K562 (cell line): ENCODE measurements at regions not wholly inside any gene's neighbourhood (a gene's known extent, or its start where the extent isn't known, plus 50 kb on each side); places are given as distances from the start of the nearest gene placed in this dataset.

Experiments
- ATAC-seq: fragments of 200-7000 bp; cut with Tn5 transposase; 3 replicates; pipeline ENCODE4 v1.9.1; 2020; ENCODE audit warnings: moderate library complexity
- BruUV-seq: library from RNA; stranded (reverse); fragments of 400-500 nt; replicated peaks from 2 replicates; lab custom pipeline; 2021; lab: Mats Ljungman, UMichigan
- CTCF ChIA-PET: fragments of 300-600 bp; formaldehyde crosslinking; extraction: SDS; loops from one replicate; lab custom pipeline; 2021; ENCODE audit warnings: low intra/inter-chr PET ratio; lab: Yijun Ruan, JAX
- POLR2A ChIA-PET: fragments of 300-600, 350-650 bp; sonication (Branson Sonifier 250); formaldehyde crosslinking; extraction: SDS; loops from one replicate; lab custom pipeline; 2021; ENCODE audit warnings: antibody characterized with exemption, inconsistent platforms; lab: Yijun Ruan, JAX
- DNase-seq, 4 experiments: peaks; one replicate each; pipeline versions ENCODE4 v3.0.0 to v3.0.0-alpha.2; 2011 to 2018; ENCODE audit warnings: low spot score in 3 of 4, mixed read lengths in 3 of 4; ENCODE audit errors: extremely low read depth in 1 of 4
- FAIRE-seq: peaks from 2 replicates; lab custom pipeline; 2011; peaks lifted over from hg19 to GRCh38; lab: Jason Lieb, UNC
- H2AFZ ChIP-seq: 2 replicates; pipeline ENCODE4 v1.6.0; 2011; ENCODE audit warnings: low read depth, low read length, control low read depth, inconsistent platforms
- H3K27ac ChIP-seq: fragments of 200-600 bp; 3 replicates; pipeline ENCODE4 v1.8.0; 2011; ENCODE audit warnings: low read depth, mild to moderate bottlenecking, control low read depth, inconsistent platforms, low read length, moderate library complexity, mixed read lengths; ENCODE audit errors: extremely low read depth
- H3K27me3 ChIP-seq, 2 experiments: fragments of 300-600 bp in 1 of 2; 2 replicates in 1 of 2; 3 replicates in 1 of 2; pipeline versions ENCODE4 v1.6.0 to v1.8.0; 2011; ENCODE audit warnings: inconsistent platforms in 2 of 2, low read length in 2 of 2, mild to moderate bottlenecking in 1 of 2, mixed read lengths in 1 of 2, moderate library complexity in 1 of 2; ENCODE audit not compliant: control insufficient read depth in 2 of 2, insufficient read depth in 2 of 2
- H3K36me3 ChIP-seq: fragments of 300-600 bp; 3 replicates; pipeline ENCODE4 v1.8.0; 2011; ENCODE audit warnings: mild to moderate bottlenecking, low read length, inconsistent platforms; ENCODE audit not compliant: control insufficient read depth, insufficient read depth
- H3K4me1 ChIP-seq, 2 experiments: fragments of 200-600 bp in 1 of 2; replicated peaks in 1 of 2; 2 replicates in 1 of 2; 3 replicates in 1 of 2; pipeline versions ENCODE4 v1.5.1 to v1.8.0; 2011; ENCODE audit warnings: inconsistent platforms in 2 of 2, low read length in 2 of 2, mild to moderate bottlenecking in 1 of 2, mixed read lengths in 1 of 2, moderate library complexity in 1 of 2; ENCODE audit not compliant: control insufficient read depth in 2 of 2, insufficient read depth in 2 of 2
- H3K4me2 ChIP-seq: 2 replicates; pipeline ENCODE4 v1.6.1; 2011; ENCODE audit warnings: low read length, control low read depth, inconsistent platforms, mixed read lengths; ENCODE audit not compliant: insufficient read depth
- H3K4me3 ChIP-seq: fragments of 200-600 bp; sonication (generic), shearing (Covaris generic); 2 replicates; pipeline ENCODE4 v1.5.1; 2016; ENCODE audit warnings: control low read depth, inconsistent platforms
- H3K79me2 ChIP-seq: fragments of 200-600 bp; 3 replicates; pipeline ENCODE4 v1.8.0; 2011; ENCODE audit warnings: low read length, inconsistent platforms; ENCODE audit not compliant: control insufficient read depth, insufficient read depth
- H3K9ac ChIP-seq, 2 experiments: 2 replicates each; pipeline versions ENCODE4 v1.6.0 to v1.6.1; 2011; ENCODE audit warnings: low read depth in 2 of 2, low read length in 2 of 2, control low read depth in 1 of 2, inconsistent platforms in 1 of 2, mild to moderate bottlenecking in 1 of 2, mixed read lengths in 1 of 2; ENCODE audit not compliant: insufficient read depth in 1 of 2
- H3K9me1 ChIP-seq: one replicate; pipeline ENCODE4 v1.6.0; 2011; ENCODE audit warnings: inconsistent platforms, mild to moderate bottlenecking, low read length, moderate library complexity; ENCODE audit not compliant: control insufficient read depth, insufficient read depth
- H3K9me3 ChIP-seq: replicated peaks from 2 replicates; pipeline ENCODE4 v1.5.1; 2011; ENCODE audit warnings: low read depth, low read length, inconsistent platforms; ENCODE audit not compliant: control insufficient read depth, insufficient read depth
- H4K20me1 ChIP-seq: replicated peaks from 2 replicates; pipeline ENCODE4 v1.6.1; 2011; ENCODE audit warnings: low read length, inconsistent platforms, mixed read lengths; ENCODE audit not compliant: control insufficient read depth, insufficient read depth
- E2F3 ChIP-seq: fragments of 250-450 bp; sonication (Bioruptor Pico); IDR thresholded peaks from 2 replicates; pipeline ENCODE4 v1.4.0; 2020; ENCODE audit warnings: mild to moderate bottlenecking
- MAFG ChIP-seq: fragments of 450-650 bp; conservative IDR thresholded peaks from 2 replicates; pipeline ENCODE4 v1.6.1; 2016; ENCODE audit warnings: missing genetic modification characterization, missing compliant biosample characterization
- MAFK ChIP-seq: IDR thresholded peaks from 2 replicates; pipeline ENCODE4 v1.6.1; 2011; ENCODE audit warnings: low read length, improper control_type of control experiment
- MTF1 ChIP-seq: fragments of 250-450 bp; sonication (Bioruptor Pico); IDR thresholded peaks from 2 replicates; pipeline ENCODE4 v1.9.0; 2021; ENCODE audit warnings: moderate library complexity, mild to moderate bottlenecking, inconsistent platforms, borderline replicate concordance
- RHOXF2B ChIP-seq: fragments of 250-450 bp; sonication (Bioruptor Pico); conservative IDR thresholded peaks from 2 replicates; pipeline ENCODE4 v1.5.1; 2021
- TEAD1 ChIP-seq, 2 experiments: fragments of 450-650 bp in 1 of 2; sonication (generic) in 1 of 2; formaldehyde crosslinking; IDR thresholded peaks; 2 replicates each; pipeline versions ENCODE4 v1.4.0 to v1.8.0; 2020 to 2022; ENCODE audit warnings: mild to moderate bottlenecking in 2 of 2, missing genetic modification reagents in 1 of 2
- ZNF696 ChIP-seq: fragments of 250-450 bp; sonication (Bioruptor Pico); conservative IDR thresholded peaks from 2 replicates; pipeline ENCODE4 v1.4.0; 2020; ENCODE audit warnings: mild to moderate bottlenecking, moderate library complexity
- whole genome bisulfite sequencing: fragments of 100-300 bp; shearing (Covaris generic); methylation state at CpG from one replicate; pipeline ENCODE4 v1.1.6; 2016; ENCODE audit warnings: low coverage, mixed read lengths; ENCODE audit not compliant: insufficient coverage; ENCODE audit errors: missing lambda C conversion rate; 5-methylcytosine and 5-hydroxymethylcytosine counted together
- in situ Hi-C: fragments of 300-500 bp; cut with MboI; formaldehyde crosslinking; loops from 4 replicates; pipeline ENCODE4 v1.15.0; 2018; ENCODE audit warnings: inconsistent platforms, mixed read lengths
- intact Hi-C: fragments of 100-400 bp; cut with micrococcal nuclease; formaldehyde crosslinking; loops from 2 replicates; pipeline ENCODE4 v1.14.2; 2022
- TF ChIP-seq, protein P1 (sequence below): fragments of 250-450 bp; sonication (Bioruptor Pico); IDR thresholded peaks from 2 replicates; pipeline ENCODE4 v1.6.1; 2021; ENCODE audit warnings: mild to moderate bottlenecking
- TF ChIP-seq, protein P2 (sequence below): fragments of 450-650 bp; IDR thresholded peaks from 2 replicates; pipeline ENCODE4 v1.6.1; 2016; ENCODE audit warnings: borderline replicate concordance
- TF ChIP-seq, protein P3 (sequence below), 3 experiments: fragments of 200-800 bp in 1 of 3; fragments of 250-450 bp in 1 of 3; fragments of 450-650 bp in 1 of 3; sonication (Bioruptor Pico) in 1 of 3; sonication (Bioruptor generic) in 1 of 3; formaldehyde crosslinking in 1 of 3; IDR thresholded peaks; 2 replicates each; pipeline versions ENCODE4 v1.6.1 to v1.8.0; 2016 to 2022; ENCODE audit warnings: mild to moderate bottlenecking in 2 of 3, missing genetic modification characterization in 2 of 3, missing compliant biosample characterization in 1 of 3, moderate library complexity in 1 of 3

DNA sequence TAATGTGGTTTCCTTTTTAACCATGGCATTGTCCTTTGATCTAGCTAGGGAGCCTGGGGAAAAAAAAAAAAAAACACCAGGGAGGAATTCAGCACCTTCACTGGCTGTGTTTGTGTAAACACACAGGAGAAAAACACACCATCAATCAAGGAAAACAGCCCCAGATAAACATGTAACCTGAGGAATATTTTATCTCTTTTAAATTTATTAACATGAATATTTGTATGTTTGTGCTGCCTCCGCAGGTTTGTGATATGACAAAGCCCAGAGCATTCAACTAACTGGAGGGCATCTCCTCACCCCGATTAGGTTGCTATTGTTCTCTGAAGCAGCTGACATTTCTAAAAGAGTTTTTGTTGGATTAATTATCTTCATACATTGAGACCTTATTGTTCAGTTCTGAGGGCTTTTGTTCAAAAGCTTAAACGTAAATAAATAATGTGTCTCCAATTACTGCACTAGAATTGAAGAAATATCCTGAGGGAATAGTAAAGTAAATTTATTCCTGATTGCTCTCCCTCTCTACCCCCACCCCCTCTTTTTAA is 89.4 kb upstream of the SEMA3E start:
- H3K4me2 ChIP-seq, result no peak overlapping the region
- H3K27me3 ChIP-seq, result no peaks in the 10 kb centered on the region
- no peak overlapping the region for H3K4me3 ChIP-seq
- no peak for TF ChIP-seq MAFK
- TF ChIP-seq, protein P1, sequence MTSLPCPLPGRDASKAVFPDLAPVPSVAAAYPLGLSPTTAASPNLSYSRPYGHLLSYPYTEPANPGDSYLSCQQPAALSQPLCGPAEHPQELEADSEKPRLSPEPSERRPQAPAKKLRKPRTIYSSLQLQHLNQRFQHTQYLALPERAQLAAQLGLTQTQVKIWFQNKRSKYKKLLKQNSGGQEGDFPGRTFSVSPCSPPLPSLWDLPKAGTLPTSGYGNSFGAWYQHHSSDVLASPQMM (CRISPR knock-in tag), result no peak
- H3K27ac ChIP-seq, result no peak overlapping the region
- H4K20me1 ChIP-seq, result no peaks in the 10 kb centered on the region
- H3K4me1 ChIP-seq, result no peaks in the 10 kb centered on the region
- H3K9me1 ChIP-seq, result no peaks in the 10 kb centered on the region
- intact Hi-C loops, result no loop called here
- BruUV-seq, result no TSS peak
- FAIRE-seq (no peak), DNase-seq (no peak), ATAC-seq (no peak)
- no peak overlapping the region for H2AFZ ChIP-seq
- H3K9ac ChIP-seq, result no peak overlapping the region
- H3K9me3 ChIP-seq, result no peaks in the 10 kb centered on the region
- H3K79me2 ChIP-seq, result no peaks in the 10 kb centered on the region
- in situ Hi-C loops, result no loop called here
- ChIA-PET POLR2A (no interaction called here), CTCF (interaction anchor here (0.6 kb wide), 1 partner anchor 1391 kb away, joined by 4 read pairs; no protein-coding TSS in a partner anchor)
- no peaks in the 10 kb centered on the region for H3K36me3 ChIP-seq
- whole genome bisulfite sequencing, result 5% methylated on average over 3 of the region's 3 CpGs

DNA sequence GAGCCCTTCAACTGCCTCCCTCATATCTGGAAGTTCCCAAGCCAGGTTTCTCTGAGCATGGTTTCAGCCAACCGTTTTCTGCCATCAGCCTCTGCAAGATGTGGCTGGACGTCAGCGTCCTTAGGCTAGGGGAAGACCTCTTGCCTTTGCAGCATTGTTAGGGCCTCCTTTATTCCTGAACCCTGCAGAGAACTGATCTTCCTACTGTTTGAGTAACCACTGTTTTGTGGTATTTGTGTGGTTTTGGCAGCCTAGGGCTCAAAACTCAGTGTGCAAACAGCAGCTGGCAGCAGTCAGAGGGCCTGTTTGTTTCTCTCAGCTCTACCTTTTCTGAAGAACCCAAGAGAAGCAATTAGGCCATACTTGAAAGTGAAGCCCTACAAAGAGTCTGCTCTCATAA is 83.4 kb upstream of the SEMA3E start:
- in situ Hi-C loops, result no loop called here
- no peak overlapping the region for H3K27ac ChIP-seq
- H3K79me2 ChIP-seq, result no peaks in the 10 kb centered on the region
- H3K27me3 ChIP-seq, result no peaks in the 10 kb centered on the region
- no TSS peak for BruUV-seq
- H2AFZ ChIP-seq, result no peak overlapping the region
- CTCF ChIA-PET, result no interaction called here
- H3K9me1 ChIP-seq, result no peaks in the 10 kb centered on the region
- no peak overlapping the region for H3K9ac ChIP-seq
- DNase-seq (no peak), ATAC-seq (no peak), FAIRE-seq (no peak)
- intact Hi-C loops, result no loop called here
- H4K20me1 ChIP-seq, result no peaks in the 10 kb centered on the region
- no peaks in the 10 kb centered on the region for H3K9me3 ChIP-seq
- WGBS, result 0% methylated on average over 3 of the region's 3 CpGs
- POLR2A ChIA-PET, result no interaction called here
- no peaks in the 10 kb centered on the region for H3K4me1 ChIP-seq
- no peaks in the 10 kb centered on the region for H3K36me3 ChIP-seq
- no peak overlapping the region for H3K4me2 ChIP-seq
- H3K4me3 ChIP-seq, result no peak overlapping the region
- TF ChIP-seq TEAD1 (CRISPR knock-in tag; IDR thresholded peaks at IDR 0.05), result no peak
- no peak for TF ChIP-seq MTF1 (CRISPR knock-in tag)
- TF ChIP-seq, protein P2, sequence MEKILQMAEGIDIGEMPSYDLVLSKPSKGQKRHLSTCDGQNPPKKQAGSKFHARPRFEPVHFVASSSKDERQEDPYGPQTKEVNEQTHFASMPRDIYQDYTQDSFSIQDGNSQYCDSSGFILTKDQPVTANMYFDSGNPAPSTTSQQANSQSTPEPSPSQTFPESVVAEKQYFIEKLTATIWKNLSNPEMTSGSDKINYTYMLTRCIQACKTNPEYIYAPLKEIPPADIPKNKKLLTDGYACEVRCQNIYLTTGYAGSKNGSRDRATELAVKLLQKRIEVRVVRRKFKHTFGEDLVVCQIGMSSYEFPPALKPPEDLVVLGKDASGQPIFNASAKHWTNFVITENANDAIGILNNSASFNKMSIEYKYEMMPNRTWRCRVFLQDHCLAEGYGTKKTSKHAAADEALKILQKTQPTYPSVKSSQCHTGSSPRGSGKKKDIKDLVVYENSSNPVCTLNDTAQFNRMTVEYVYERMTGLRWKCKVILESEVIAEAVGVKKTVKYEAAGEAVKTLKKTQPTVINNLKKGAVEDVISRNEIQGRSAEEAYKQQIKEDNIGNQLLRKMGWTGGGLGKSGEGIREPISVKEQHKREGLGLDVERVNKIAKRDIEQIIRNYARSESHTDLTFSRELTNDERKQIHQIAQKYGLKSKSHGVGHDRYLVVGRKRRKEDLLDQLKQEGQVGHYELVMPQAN, result no peak
- TF ChIP-seq MAFG (tag), result no peak
- TF ChIP-seq, protein P3, sequence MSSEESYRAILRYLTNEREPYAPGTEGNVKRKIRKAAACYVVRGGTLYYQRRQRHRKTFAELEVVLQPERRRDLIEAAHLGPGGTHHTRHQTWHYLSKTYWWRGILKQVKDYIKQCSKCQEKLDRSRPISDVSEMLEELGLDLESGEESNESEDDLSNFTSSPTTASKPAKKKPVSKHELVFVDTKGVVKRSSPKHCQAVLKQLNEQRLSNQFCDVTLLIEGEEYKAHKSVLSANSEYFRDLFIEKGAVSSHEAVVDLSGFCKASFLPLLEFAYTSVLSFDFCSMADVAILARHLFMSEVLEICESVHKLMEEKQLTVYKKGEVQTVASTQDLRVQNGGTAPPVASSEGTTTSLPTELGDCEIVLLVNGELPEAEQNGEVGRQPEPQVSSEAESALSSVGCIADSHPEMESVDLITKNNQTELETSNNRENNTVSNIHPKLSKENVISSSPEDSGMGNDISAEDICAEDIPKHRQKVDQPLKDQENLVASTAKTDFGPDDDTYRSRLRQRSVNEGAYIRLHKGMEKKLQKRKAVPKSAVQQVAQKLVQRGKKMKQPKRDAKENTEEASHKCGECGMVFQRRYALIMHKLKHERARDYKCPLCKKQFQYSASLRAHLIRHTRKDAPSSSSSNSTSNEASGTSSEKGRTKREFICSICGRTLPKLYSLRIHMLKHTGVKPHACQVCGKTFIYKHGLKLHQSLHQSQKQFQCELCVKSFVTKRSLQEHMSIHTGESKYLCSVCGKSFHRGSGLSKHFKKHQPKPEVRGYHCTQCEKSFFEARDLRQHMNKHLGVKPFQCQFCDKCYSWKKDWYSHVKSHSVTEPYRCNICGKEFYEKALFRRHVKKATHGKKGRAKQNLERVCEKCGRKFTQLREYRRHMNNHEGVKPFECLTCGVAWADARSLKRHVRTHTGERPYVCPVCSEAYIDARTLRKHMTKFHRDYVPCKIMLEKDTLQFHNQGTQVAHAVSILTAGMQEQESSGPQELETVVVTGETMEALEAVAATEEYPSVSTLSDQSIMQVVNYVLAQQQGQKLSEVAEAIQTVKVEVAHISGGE (CRISPR knock-in tag; IDR thresholded peaks at IDR 0.05), result no peak
- no peak for TF ChIP-seq RHOXF2B (CRISPR knock-in tag)
- TF ChIP-seq ZNF696, result no peak
- TF ChIP-seq E2F3 (CRISPR knock-in tag), result no peak
